HepG2 (cell line): ENCODE measurements at regions not wholly inside any gene's neighbourhood (a gene's known extent, or its start where the extent isn't known, plus 50 kb on each side); places are given as distances from the start of the nearest gene placed in this dataset.

Source experiments
- ATAC-seq: fragments of 200-7000 bp; cut with Tn5 transposase; 3 replicates; pipeline ENCODE4 v1.9.1; 2020; ENCODE audit warnings: mild to moderate bottlenecking, moderate library complexity
- BruUV-seq: library from RNA; stranded (reverse); fragments of 400-500 nt; replicated peaks from 2 replicates; lab custom pipeline; 2021; lab: Mats Ljungman, UMichigan
- CTCF ChIA-PET: fragments of 300-600 bp; formaldehyde crosslinking; extraction: SDS; loops from one replicate; lab custom pipeline; 2021; ENCODE audit warnings: low total read pairs, inconsistent platforms, low intra/inter-chr PET ratio; lab: Yijun Ruan, JAX
- POLR2A ChIA-PET: fragments of 350-600 bp; sonication (Branson Sonifier 250); formaldehyde crosslinking; loops from one replicate; lab custom pipeline; 2020; ENCODE audit warnings: antibody characterized with exemption, inconsistent platforms; lab: Yijun Ruan, JAX
- DNase-seq: peaks from one replicate; pipeline ENCODE4 v3.0.0-alpha.2; 2015; ENCODE audit warnings: low spot score
- FAIRE-seq: peaks from 3 replicates; lab custom pipeline; 2011; peaks lifted over from hg19 to GRCh38; lab: Jason Lieb, UNC
- H2AFZ ChIP-seq: one replicate; pipeline ENCODE4 v1.6.1; 2011; ENCODE audit warnings: low read length, inconsistent platforms
- H3K27ac ChIP-seq: fragments of 300-600 bp; 3 replicates; pipeline ENCODE4 v1.8.0; 2011; ENCODE audit warnings: mixed run types, mild to moderate bottlenecking, mixed read lengths, low read length, inconsistent platforms; ENCODE audit not compliant: insufficient read depth; ENCODE audit errors: extremely low read length
- H3K27me3 ChIP-seq, 2 experiments: fragments of 200-600 bp in 1 of 2; 2 replicates in 1 of 2; 3 replicates in 1 of 2; pipeline versions ENCODE4 v1.6.0 to v1.8.0; 2011; ENCODE audit warnings: low read length in 2 of 2, mild to moderate bottlenecking in 2 of 2, moderate library complexity in 2 of 2, inconsistent platforms in 1 of 2; ENCODE audit not compliant: insufficient read depth in 2 of 2, control insufficient read depth in 1 of 2
- H3K36me3 ChIP-seq, 2 experiments: fragments of 200-600 bp in 1 of 2; replicated peaks in 1 of 2; 2 replicates in 1 of 2; 3 replicates in 1 of 2; pipeline versions ENCODE4 v1.5.1 to v1.8.0; 2011; ENCODE audit warnings: low read length in 2 of 2, inconsistent platforms in 1 of 2; ENCODE audit not compliant: insufficient read depth in 2 of 2, control insufficient read depth in 1 of 2
- H3K4me1 ChIP-seq: 2 replicates; pipeline ENCODE4 v1.5.1; 2012; ENCODE audit warnings: low read length, inconsistent platforms; ENCODE audit not compliant: insufficient read depth
- H3K4me2 ChIP-seq: 2 replicates; pipeline ENCODE4 v1.6.0; 2011; ENCODE audit warnings: low read depth, low read length, inconsistent platforms
- H3K4me3 ChIP-seq, 3 experiments: fragments of 200-600 bp in 1 of 3; sonication (generic), shearing (Covaris generic) in 1 of 3; replicated peaks in 1 of 3; 2 replicates each; pipeline ENCODE4 v1.5.1; 2011 to 2016; ENCODE audit warnings: low read length in 3 of 3, inconsistent platforms in 2 of 3, low read depth in 2 of 3, mild to moderate bottlenecking in 2 of 3, control low read depth in 1 of 3, mixed read lengths in 1 of 3; ENCODE audit not compliant: insufficient read depth in 1 of 3
- H3K79me2 ChIP-seq: one replicate; pipeline ENCODE4 v1.6.1; 2011; ENCODE audit warnings: low read length, inconsistent platforms; ENCODE audit not compliant: insufficient read depth
- H3K9ac ChIP-seq: 2 replicates; pipeline ENCODE4 v1.6.0; 2011; ENCODE audit warnings: mild to moderate bottlenecking, low read depth, low read length, inconsistent platforms; ENCODE audit not compliant: insufficient read depth
- H3K9me3 ChIP-seq: 2 replicates; pipeline ENCODE4 v1.5.1; 2012; ENCODE audit warnings: mild to moderate bottlenecking, low read length
- H4K20me1 ChIP-seq: 2 replicates; pipeline ENCODE4 v1.6.0; 2011; ENCODE audit warnings: inconsistent platforms, mild to moderate bottlenecking, low read length, moderate library complexity; ENCODE audit not compliant: insufficient read depth
- HMG20B ChIP-seq: conservative IDR thresholded peaks from 2 replicates; pipeline ENCODE4 v1.6.1; 2016; ENCODE audit warnings: missing genetic modification reagents, missing compliant biosample characterization
- MTF1 ChIP-seq: sonication (generic); formaldehyde crosslinking; IDR thresholded peaks from 2 replicates; pipeline ENCODE4 v1.5.0; 2020; ENCODE audit warnings: missing genetic modification reagents
- NFE2 ChIP-seq: sonication (generic); formaldehyde crosslinking; IDR thresholded peaks from 2 replicates; pipeline ENCODE4 v1.4.0; 2020; ENCODE audit warnings: missing genetic modification reagents
- RNF2 ChIP-seq: fragments of 450-650 bp; conservative IDR thresholded peaks from 2 replicates; pipeline ENCODE4 v1.6.1; 2016; ENCODE audit warnings: low read depth
- UBTF ChIP-seq: sonication (generic); formaldehyde crosslinking; IDR thresholded peaks from 2 replicates; pipeline ENCODE4 v1.4.0; 2020; ENCODE audit warnings: mild to moderate bottlenecking, missing genetic modification reagents
- ZFP1 ChIP-seq: IDR thresholded peaks from 2 replicates; pipeline ENCODE4 v1.6.1; 2016
- ZNF263 ChIP-seq: sonication (generic); formaldehyde crosslinking; IDR thresholded peaks from 2 replicates; pipeline ENCODE4 v1.4.0; 2020; ENCODE audit warnings: missing genetic modification reagents
- ZNF326 ChIP-seq: sonication (generic); formaldehyde crosslinking; IDR thresholded peaks from 2 replicates; pipeline ENCODE4 v1.4.0; 2020; ENCODE audit warnings: missing genetic modification reagents, borderline replicate concordance
- ZNF766 ChIP-seq: sonication (generic); formaldehyde crosslinking; IDR thresholded peaks from 2 replicates; pipeline ENCODE4 v1.5.0; 2020; ENCODE audit warnings: missing genetic modification reagents, borderline replicate concordance
- WGBS: methylation state at CpG from one replicate; pipeline ENCODE4 v1.1.6; 2017; ENCODE audit warnings: low lambda C conversion rate; 5-methylcytosine and 5-hydroxymethylcytosine counted together
- in situ Hi-C: cut with HindIII; loops from 2 replicates; pipeline ENCODE4 v1.10.0; 2017; ENCODE audit warnings: low pct_unique_long_range_greater_than_20kb; ENCODE audit not compliant: extremely low pct_ligation_motif_present
- intact Hi-C: fragments of 100-400 bp; cut with micrococcal nuclease; formaldehyde crosslinking; loops from one replicate; pipeline ENCODE4 v1.10.0; 2022; ENCODE audit not compliant: unreplicated experiment

GRCh38 chr6:156583083-156583482 lies 194.1 kb upstream of the ARID1B start (continued):
- TF ChIP-seq RNF2 = no peak
- no peak for TF ChIP-seq ZNF766
- no peak for TF ChIP-seq UBTF (CRISPR knock-in tag)
- no peak for TF ChIP-seq ZFP1 (CRISPR knock-in tag)
- no peak for TF ChIP-seq NFE2
- TF ChIP-seq HMG20B (CRISPR knock-in tag) = no peak
- TF ChIP-seq ZNF326 (CRISPR knock-in tag) = no peak
- TF ChIP-seq, all 625 proteins: peak for 0

GRCh38 chr6:156582509-156582992 lies 194.6 kb upstream of the ARID1B start:
- Histone ChIP-seq H3K4me2 (no peak overlapping the region), H3K79me2 (no peaks in the 10 kb centered on the region), H3K4me3 (no peak overlapping the region), H3K36me3 (no peaks in the 10 kb centered on the region), H3K9ac (no peak overlapping the region), H3K27ac (no peak overlapping the region), H3K27me3 (no peaks in the 10 kb centered on the region), H2AFZ (no peak overlapping the region), H3K9me3 (peaks cover 17% of the 10 kb centered on the region), H3K4me1 (no peaks in the 10 kb centered on the region), H4K20me1 (no peaks in the 10 kb centered on the region)
- ChIA-PET CTCF (no interaction called here), POLR2A (no interaction called here)
- no TSS peak for BruUV-seq
- FAIRE-seq (no peak), DNase-seq (no peak), ATAC-seq (no peak)
- intact Hi-C loops (no loop called here), in situ Hi-C loops (no loop called here)
- TF ChIP-seq MTF1 = no peak
- peak; percentile 56 for TF ChIP-seq ZNF263 (CRISPR knock-in tag)
- 17% methylated on average over 7 of the region's 7 CpGs for WGBS
